GM21515 (cell line): ENCODE measurements at regions not wholly inside any gene's neighbourhood (a gene's known extent, or its start where the extent isn't known, plus 50 kb on each side); places are given as distances from the start of the nearest gene placed in this dataset.

Experiments
- ATAC-seq: cut with Tn5 transposase; IDR thresholded peaks from one replicate; pipeline ENCODE4 v1.9.1; 2021; ENCODE audit not compliant: unreplicated experiment

GRCh38 chr2:42108852-42109251 is 60.3 kb upstream of the EML4 start:
- ATAC-seq, result no peak

DNA sequence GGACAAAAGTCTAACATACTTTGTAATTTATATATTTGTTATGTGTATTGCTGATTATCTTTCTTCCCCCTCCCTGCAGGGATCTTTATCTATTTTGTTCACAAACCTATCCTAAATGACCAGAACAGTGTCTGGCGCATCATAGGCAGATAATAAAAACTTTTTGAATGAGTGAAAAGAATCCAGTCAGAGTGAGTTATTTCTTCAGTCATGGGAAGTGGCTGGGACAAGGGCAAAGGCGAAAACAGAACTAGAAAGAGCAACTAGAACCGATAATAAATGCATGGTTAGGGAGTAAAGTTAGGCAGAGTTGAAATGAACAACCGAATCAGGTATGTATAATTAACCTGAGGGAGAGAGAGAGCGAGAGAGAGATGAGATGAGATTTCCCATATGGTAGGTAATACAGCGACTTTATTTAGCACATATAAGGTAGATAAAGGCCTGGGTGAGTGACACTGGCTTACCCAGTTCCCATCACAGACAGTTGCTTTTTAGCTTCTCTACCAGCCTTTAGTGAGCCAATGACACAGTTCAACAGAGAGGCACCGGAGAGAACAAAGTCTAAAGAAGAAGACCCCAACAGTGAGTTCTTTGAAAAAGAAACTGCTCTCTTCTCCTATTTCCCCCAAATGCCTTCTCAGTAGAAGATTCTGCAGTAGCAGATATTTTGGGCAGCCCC is 59.1 kb upstream of the EML4 start:
- no peak for ATAC-seq

DNA sequence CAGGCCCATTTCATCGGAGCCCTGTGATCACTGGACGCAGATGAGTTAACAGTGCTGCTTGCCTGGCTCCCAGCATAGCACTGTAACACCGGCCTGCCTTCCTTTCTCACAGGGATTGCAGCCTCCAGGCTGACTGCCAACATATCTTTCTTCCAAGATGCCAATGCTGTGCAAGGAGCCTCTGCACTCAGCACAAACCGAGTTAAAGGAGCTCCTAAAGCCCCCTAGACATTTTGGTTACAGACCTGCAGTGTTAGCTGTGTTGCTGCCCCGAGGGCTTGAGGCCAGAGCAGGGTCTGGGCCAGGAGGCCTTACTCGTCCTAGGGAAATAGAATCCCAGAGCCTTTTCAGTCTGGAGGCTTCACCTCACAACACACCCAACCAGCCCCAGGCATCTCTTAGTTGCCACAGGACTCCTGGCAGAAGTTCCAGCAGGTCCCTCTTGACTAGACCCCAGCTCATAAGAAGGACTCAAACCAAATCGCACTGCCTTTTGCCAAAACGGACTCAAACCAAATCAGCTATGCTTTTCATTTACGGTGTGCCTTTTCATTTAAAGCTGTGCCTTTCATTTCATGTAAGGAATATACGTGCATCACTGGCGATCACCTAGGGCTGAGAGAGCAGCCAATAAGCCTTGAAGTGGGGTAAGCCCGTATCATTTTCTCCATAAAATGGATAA is 58.4 kb upstream of the EML4 start:
- no peak for ATAC-seq

DNA sequence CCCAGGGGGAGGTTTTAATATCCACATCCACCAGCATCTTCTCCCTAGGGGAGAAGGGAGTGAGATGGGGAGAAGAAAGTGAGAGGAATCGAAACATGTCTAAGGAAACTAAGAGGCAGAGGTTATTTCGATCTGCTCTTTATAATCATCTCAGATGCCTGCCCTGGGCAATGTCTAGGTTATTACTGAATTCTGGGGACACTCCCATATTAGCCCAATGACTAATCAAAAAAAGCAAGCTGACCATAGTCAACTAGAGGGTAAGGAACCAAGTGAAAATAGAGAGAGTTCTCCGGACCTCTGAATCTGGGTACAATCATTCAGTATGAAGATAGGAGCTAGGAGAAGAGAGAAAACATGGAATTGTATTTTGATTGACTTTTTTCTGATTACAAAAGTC is 56.7 kb upstream of the EML4 start:
- ATAC-seq, result no peak

DNA sequence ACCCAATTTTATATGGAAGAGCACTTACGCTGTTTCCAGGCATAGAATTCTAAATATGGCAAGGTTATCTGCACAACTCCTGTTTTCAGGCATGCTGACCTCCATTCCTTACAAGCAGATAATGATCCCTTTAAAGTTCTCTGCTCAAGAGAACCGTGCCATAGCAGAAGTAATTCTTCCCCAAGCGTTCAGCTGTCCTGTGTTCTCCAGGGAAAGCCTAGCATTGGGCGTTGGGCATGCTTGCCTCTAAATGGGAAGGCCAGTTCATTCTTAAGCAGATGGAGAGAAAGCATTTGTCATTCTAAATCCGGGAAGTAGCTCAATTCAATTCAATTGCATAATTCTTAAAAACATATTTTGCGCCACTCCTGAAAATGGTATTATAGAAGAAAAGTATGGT is 55.7 kb upstream of the EML4 start:
- no peak for ATAC-seq

DNA sequence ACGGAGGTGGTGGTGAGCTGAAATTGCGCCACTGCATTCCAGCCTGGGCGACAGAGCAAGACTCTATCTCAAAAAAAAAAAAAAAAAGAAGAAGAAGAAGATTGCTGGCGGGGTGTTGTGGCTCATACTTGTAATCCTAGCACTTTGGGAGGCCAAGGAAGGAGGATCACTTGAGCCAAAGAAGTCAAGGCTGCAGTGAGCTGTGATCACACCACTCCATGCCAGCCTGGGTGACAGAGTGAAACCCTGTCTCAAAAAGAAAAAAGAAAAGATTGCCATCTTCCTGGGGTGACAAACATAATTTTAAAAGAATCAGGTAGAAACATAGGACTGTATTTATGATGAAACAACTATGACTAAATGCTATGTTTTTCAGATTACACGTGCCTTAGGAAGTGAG is 55.1 kb upstream of the EML4 start:
- ATAC-seq, result no peak

DNA sequence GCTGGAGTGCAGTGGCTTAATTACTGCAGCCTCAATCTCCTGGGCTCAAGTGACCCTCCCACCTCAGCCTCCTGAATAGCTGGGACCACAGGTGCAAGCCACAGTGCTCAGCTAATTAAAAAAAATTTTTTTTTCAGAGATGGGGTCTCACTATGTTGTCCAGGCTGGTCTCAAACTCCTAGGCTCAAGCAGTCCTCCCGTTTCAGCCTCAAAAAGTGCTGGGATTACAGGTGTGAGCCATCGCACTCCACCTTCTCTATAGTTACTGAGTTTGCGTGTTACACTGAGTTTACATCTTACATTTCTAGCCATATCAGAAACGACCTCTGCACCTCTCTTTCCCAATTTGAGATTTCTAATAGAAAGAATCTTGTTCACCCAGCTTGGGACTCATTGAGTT is 53.6 kb upstream of the EML4 start:
- no peak for ATAC-seq

GRCh38 chr2:42116195-42117181 is 52.7 kb upstream of the EML4 start:
- no peak for ATAC-seq

GRCh38 chr2:42117182-42117579 is 52.0 kb upstream of the EML4 start:
- no peak for ATAC-seq

- ATAC-seq, result peak; percentile 93
Observed at GRCh38 chr2:42117923-42118753, 51.0 kb upstream of the EML4 start.

DNA sequence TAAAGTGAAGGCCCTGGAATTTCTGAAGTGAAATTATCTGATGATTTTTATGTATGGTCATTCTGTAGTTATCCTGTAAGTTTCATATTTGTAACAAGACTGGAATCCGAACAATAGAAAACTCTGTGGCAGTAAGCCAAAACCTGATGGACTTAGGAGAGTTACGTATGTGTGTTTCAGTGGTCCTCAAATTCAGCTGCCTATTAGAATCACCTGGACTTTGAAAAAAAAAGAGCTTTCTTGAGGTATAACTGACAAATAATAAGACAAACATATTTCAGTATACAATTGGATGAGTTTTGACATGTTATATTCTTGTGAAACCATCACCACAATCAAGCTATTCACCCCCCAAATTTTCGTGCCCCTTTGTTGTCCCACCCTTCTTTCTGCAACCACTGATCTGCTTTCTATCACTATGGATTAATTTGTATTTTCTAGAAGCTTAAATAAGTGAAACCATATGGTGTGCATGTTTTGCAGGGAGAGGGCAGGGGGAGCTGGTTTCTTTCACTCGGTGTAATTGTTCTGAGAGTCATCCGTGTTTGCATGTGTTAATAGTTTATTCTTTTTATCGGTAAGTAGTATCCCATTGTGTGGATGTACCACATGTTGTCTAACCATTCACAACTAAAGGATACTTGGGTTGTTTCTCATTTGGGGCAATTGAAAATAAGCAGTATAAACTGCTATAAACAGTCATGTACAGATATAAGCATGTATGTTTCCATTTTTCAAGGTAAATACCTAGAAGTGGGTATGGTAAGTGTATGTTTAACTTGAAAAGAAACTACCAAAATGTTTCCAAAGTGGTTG is 50.2 kb upstream of the EML4 start:
- no peak for ATAC-seq
